ENCODE measurements at regions not wholly inside any gene's neighbourhood (a gene's known extent, or its start where the extent isn't known, plus 50 kb on each side); places are given as distances from the start of the nearest gene placed in this dataset.

- TF ChIP-seq CTCF (conservative IDR thresholded peaks at IDR 0.05), result no peak
- H3K27ac ChIP-seq, result no peak overlapping the region
These were observed 411.2 kb downstream of the PLPP3 start for GRCh38 chr1:56168176-56168575.

GRCh38 chr1:56167596-56167995, 411.8 kb downstream of the PLPP3 start:
- no peak overlapping the region for H3K27ac ChIP-seq
- no peak for TF ChIP-seq CTCF (conservative IDR thresholded peaks at IDR 0.05)

DNA sequence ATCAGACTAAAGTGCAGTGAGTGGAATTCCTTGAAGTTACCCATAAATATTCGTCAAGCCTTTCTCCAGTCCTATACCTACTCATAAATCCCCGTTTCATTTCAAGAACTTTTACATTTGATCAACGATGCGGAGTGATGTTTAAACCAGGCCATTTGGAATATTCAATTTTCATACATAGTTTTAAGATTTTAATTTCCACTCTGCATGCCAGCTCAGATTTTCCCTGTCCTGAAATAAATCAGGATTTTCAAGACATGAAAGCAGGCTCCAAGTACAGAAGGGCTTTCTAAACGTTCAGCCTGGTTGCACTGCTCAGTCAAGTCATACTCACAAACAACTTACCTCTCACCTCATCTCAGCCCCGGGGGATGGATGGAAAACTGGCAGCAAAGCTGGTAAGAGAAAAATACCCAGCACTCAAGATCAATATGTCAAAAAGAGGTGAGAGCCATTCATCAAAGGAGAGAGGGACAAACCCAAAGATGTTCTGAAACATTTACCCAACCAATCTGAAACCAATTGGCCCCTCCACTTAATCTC, 418.5 kb downstream of the PLPP3 start:
- no peak overlapping the region for H3K27ac ChIP-seq
- TF ChIP-seq CTCF (conservative IDR thresholded peaks at IDR 0.05), result no peak

GRCh38 chr1:56156971-56157876, 422.1 kb downstream of the PLPP3 start:
- no peak overlapping the region for H3K27ac ChIP-seq
- TF ChIP-seq CTCF (conservative IDR thresholded peaks at IDR 0.05), result no peak

- TF ChIP-seq CTCF (conservative IDR thresholded peaks at IDR 0.05), result no peak
- H3K27ac ChIP-seq, result no peak overlapping the region
These were observed 426.1 kb downstream of the PLPP3 start for GRCh38 chr1:56153276-56153675.

- no peak overlapping the region for H3K27ac ChIP-seq
- TF ChIP-seq CTCF (conservative IDR thresholded peaks at IDR 0.05), result no peak
These were observed 426.7 kb downstream of the PLPP3 start for GRCh38 chr1:56152635-56153034.

DNA sequence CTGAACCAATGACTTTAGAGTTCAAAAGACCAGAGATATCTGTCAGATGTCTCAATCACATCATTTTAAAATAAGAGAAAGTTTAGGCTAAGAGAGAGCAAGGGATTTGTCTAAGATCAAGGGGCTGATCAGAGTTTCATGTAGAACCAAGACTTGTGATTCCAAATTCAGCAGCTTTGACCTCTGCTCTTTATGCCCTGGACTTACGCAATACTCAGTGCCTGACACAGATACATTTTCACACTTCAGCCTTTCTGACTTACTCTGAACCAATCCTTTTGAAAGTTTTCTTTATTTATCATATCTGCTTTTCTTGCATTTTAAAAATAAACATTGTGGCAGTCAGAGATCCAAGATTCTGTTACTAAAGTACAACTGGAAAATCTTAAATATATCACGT, 428.0 kb downstream of the PLPP3 start:
- TF ChIP-seq CTCF (conservative IDR thresholded peaks at IDR 0.05), result no peak
- H3K27ac ChIP-seq, result no peak overlapping the region

Measured in VCaP (cell line).